PC-9 (cell line): ENCODE measurements at regions not wholly inside any gene's neighbourhood (a gene's known extent, or its start where the extent isn't known, plus 50 kb on each side); places are given as distances from the start of the nearest gene placed in this dataset.

Experiments used
- CTCF ChIP-seq: fragments of 200-600 bp; sonication (generic); conservative IDR thresholded peaks from 2 replicates; pipeline ENCODE4 v1.6.1; 2017; ENCODE audit warnings: mixed run types, antibody characterized with exemption, mild to moderate bottlenecking, moderate library complexity
- EZH2 ChIP-seq: fragments of 200-600 bp; sonication (generic); IDR thresholded peaks from 2 replicates; pipeline ENCODE4 v1.8.0; 2017; ENCODE audit warnings: antibody characterized with exemption, low read depth

DNA sequence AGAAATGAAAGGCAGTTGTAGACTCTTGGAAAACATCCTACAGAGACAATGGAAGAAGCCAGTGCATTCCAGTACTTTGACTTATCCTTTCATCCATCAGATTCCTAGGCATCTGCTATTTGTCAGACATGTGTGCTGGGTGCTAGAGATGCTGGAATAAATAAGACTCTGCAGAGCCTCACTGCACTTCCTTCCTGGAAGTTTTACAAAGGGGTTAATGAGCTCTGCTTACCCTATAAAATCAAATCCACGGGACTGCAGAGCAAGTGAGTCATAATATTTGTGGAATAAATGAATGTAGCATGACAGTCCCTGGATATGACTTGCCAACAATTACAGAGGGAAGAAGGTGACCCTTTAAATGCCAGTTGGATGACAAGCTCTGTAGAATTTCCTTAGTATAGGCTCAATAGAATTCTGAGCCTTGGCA, 52.7 kb upstream of the NPAS2 start:
- TF ChIP-seq EZH2 (no peak), CTCF (no peak)
